Urothelium cell line (cell line): ENCODE measurements at regions not wholly inside any gene's neighbourhood (a gene's known extent, or its start where the extent isn't known, plus 50 kb on each side); places are given as distances from the start of the nearest gene placed in this dataset.

ENCODE experiments used
- DNase-seq: peaks from one replicate; pipeline ENCODE4 v3.0.0; 2011; ENCODE audit warnings: low spot score, mixed read lengths
- FAIRE-seq: peaks from 2 replicates; lab custom pipeline; 2011; peaks lifted over from hg19 to GRCh38; lab: Jason Lieb, UNC

- FAIRE-seq (no peak), DNase-seq (no peak)
Observed at GRCh38 chr4:129167640-129168260, 71.8 kb downstream of the C4orf33 start.

- DNase-seq (no peak), FAIRE-seq (no peak)
Observed at GRCh38 chr4:129172181-129172580, 76.2 kb downstream of the C4orf33 start.

- no peak for DNase-seq
- FAIRE-seq: no peak
Observed at GRCh38 chr4:129176864-129177263, 80.9 kb downstream of the C4orf33 start.

- FAIRE-seq (no peak), DNase-seq (no peak)
Observed at GRCh38 chr4:129179276-129179675, 83.3 kb downstream of the C4orf33 start.

- DNase-seq (no peak), FAIRE-seq (no peak)
Observed at GRCh38 chr4:129189630-129190029, 93.7 kb downstream of the C4orf33 start.

GRCh38 chr4:129193357-129194100 is 97.6 kb downstream of the C4orf33 start:
- FAIRE-seq (no peak), DNase-seq (no peak)

GRCh38 chr4:129208481-129208880 is 112.5 kb downstream of the C4orf33 start:
- no peak for FAIRE-seq
- no peak for DNase-seq

- no peak for DNase-seq
- no peak for FAIRE-seq
Observed at GRCh38 chr4:129213692-129214091, 117.7 kb downstream of the C4orf33 start.

- no peak for FAIRE-seq
- peak; percentile 11 for DNase-seq
Observed at GRCh38 chr4:129218360-129218759, 122.4 kb downstream of the C4orf33 start.

GRCh38 chr4:129218897-129219296 is 122.9 kb downstream of the C4orf33 start:
- FAIRE-seq: no peak
- no peak for DNase-seq

- no peak for FAIRE-seq
- no peak for DNase-seq
Observed at GRCh38 chr4:129220254-129220653, 124.3 kb downstream of the C4orf33 start.

- DNase-seq: no peak
- no peak for FAIRE-seq
Observed at GRCh38 chr4:129223945-129224344, 128.0 kb downstream of the C4orf33 start.

GRCh38 chr4:129230846-129231245 is 134.9 kb downstream of the C4orf33 start:
- no peak for FAIRE-seq
- DNase-seq: no peak

GRCh38 chr4:129231945-129232588 is 136.1 kb downstream of the C4orf33 start:
- FAIRE-seq: no peak

GRCh38 chr4:129232589-129233337 is 136.8 kb downstream of the C4orf33 start:
- FAIRE-seq (no peak), DNase-seq (no peak)

More at GRCh38 chr4:129231945-129232588, 136.1 kb downstream of the C4orf33 start:
- no peak for DNase-seq

- DNase-seq (no peak), FAIRE-seq (no peak)
Observed at GRCh38 chr4:129233691-129234090, 137.7 kb downstream of the C4orf33 start.

GRCh38 chr4:129236351-129236750 is 140.4 kb downstream of the C4orf33 start:
- no peak for DNase-seq
- FAIRE-seq: no peak

- no peak for FAIRE-seq
- no peak for DNase-seq
Observed at GRCh38 chr4:129239088-129239487, 143.1 kb downstream of the C4orf33 start.

GRCh38 chr4:129240816-129241215 is 144.9 kb downstream of the C4orf33 start:
- no peak for FAIRE-seq
- DNase-seq: no peak

- DNase-seq (no peak), FAIRE-seq (no peak)
Observed at GRCh38 chr4:129246145-129246544, 150.2 kb downstream of the C4orf33 start.

GRCh38 chr4:129246910-129247461 is 151.0 kb downstream of the C4orf33 start:
- FAIRE-seq (no peak), DNase-seq (no peak)
